Renal cortical epithelial cell (primary cell): ENCODE measurements at regions not wholly inside any gene's neighbourhood (a gene's known extent, or its start where the extent isn't known, plus 50 kb on each side); places are given as distances from the start of the nearest gene placed in this dataset.
A peak's percentile ranks its signal among the peaks of the same experiment; 100 is the strongest.
"Not testable (repeated sequence)": the region's sequence is repeated elsewhere in the genome, so short reads cannot be mapped to it uniquely, and the experiment has no call there.

Source experiments
- DNase-seq: peaks from one replicate; pipeline ENCODE4 v3.0.0-alpha.2; 2011; ENCODE audit warnings: low read depth

DNA sequence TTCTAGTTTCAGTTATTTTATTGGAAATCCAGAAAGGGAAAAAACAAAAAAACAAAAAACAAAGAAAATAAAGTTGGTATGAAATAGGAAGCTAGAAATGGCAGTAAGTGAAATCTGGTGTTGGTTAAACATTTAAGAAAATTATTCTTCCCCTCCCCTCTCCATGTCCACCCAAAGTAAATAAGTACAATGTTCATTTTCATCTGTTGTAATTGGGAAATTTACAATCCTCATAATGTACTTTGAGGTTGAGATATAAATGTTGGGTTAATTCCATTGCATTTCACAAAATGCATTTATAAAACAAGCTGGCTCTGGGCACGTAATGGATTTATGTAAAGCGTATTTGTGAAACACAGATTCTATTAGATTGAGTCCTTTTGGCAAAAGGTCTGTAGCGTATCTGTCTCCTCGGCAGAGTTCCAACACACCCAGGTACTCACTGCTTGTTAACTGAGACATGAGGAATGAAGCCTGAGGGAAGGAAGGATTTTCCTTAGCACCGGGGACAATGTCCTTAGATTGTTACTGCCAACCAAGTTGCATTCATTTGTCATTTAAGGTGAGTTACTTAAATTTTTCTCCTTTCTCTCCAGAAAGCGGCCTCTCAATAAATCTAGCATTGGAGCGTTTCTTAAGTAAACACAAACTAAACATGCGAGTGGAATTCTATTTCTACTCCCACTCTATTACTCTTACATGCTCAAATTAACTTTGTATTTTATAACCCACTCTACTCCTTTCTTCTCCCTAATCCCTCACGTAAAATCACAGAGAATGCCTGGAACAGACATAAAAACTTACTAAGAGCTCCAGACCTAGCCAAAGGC lies 912.3 kb upstream of the WWC1 start:
- peak; percentile 34 for DNase-seq

DNA sequence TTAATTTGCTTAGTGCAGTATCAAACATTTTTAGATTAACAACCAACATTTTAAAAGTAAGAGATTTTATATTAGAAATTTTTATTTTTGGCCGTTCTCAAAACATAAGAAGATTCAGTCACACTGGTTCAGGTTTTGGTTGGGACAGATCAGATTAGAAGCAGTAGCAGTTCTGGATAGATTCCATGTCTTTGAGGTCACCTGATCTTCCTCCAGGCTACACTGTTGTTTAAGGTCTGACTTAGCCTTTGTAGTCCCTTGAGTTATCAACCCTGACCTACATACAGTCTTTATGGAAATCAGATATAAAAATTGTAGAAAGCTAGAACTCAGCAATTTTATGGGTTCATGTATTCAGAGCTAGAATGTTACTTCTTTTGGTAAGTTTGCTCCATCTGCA lies 910.0 kb upstream of the WWC1 start:
- no peak for DNase-seq

DNA sequence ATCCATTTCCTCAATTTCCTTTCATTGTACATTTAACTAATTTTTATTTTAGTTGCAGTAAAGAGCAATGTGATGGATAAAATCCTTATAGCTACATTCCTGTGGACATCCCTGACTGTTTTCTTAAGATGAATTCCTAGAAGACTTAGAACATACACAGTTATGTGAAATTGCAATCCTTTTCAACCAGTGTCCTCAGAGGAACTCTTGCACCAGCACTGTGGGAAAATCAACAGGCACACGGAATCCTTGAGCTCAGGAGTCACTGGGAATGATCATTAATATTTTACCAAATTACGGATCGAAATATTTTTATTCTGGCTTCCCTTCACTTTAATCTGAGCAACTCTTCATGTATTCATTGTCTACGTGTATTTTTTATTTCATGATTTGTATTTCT lies 901.9 kb upstream of the WWC1 start:
- peak; percentile 31 for DNase-seq

DNA sequence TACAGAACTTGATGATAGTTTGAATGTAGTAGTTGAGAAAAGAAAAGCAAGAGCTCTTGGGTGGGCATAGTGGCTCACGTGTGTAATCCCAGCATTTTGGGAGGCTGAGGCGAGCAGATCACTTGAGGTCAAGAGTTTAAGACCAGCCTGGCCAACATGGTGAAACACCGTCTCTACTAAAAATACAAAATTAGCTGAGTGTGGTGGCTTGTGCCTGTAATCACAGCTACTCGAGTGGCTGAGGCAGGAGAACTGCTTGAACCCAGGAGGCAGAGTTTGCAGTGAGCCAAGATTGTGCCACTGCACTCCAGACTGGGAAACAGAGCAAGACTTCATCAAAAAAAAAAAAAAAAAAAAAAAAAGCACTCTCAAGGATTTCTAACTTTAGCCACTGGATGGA lies 900.2 kb upstream of the WWC1 start:
- DNase-seq = not testable (repeated sequence)

DNA sequence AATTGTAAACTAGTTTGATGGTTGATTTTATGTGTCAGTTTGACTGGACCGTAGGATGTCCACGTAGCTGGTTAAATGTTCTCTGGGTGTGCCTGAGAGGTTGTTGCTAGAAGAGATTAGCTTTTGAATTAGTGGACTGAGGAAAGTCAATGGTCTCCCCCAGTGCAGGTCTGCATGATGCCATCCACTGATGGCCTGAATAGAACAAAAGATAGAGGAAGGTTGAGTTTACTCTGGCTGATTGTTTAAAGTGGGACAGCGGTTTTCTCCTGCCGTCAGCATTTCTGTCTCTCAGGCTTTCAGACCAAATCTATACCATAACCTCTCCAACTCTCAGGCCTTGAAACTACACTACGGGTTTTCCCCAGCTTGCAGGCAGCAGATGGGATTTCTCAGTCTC lies 899.2 kb upstream of the WWC1 start:
- DNase-seq = no peak

DNA sequence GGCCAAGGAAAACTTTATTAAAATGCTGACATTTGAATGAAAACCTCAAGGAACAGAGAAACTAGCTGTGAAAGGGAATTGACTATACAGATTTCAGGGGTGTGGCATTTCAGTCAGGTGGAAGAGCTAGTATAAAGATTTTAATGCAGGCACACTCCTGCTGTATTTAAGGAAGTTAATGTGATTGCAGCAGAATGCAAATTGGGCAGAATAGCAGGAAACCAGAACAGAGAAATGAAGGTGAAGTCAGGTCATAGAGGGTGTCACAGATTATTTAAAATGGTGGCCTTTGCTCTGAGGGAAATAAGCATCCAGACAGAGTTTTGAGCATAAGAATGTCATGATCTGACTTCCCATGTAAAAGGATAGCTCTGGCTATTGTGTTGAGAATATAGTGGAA lies 898.1 kb upstream of the WWC1 start:
- no peak for DNase-seq

DNA sequence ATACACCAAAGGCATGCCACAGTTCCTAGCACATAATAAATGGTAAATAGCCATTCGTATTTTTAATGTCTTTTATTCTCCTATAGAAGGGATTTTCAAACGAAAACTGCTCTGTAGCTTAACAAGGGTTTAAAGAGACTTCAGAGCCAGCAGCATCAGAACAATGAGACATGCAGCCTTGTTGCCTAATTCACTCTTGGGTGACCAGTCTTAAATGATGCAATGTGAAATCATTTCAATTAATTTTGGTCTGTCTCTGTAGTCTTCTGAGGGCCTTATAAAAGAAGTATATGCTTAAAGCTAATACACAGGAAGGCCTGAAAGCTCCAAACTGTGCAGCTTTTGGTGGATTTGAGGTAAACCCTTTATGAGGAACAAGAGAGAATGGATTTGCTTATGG lies 888.8 kb upstream of the WWC1 start:
- DNase-seq = no peak

DNA sequence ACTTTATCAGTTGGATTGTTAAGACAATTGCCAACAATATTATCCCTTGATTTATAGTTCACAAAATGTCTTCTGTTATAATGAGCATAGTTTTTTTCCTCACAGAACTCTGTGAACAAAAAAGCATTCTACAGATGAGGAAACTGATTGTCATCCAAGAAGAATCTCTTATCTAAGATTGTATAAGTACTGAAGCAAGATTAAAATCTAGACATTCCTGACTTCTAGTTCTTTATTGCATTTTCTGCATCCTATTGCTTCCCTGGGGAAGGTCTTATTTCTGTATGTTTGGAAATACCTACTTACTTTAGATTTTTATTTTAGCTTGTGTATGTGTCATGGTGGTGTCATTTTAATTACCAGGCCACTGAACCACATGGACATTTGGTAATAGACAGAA lies 884.9 kb upstream of the WWC1 start:
- no peak for DNase-seq

DNA sequence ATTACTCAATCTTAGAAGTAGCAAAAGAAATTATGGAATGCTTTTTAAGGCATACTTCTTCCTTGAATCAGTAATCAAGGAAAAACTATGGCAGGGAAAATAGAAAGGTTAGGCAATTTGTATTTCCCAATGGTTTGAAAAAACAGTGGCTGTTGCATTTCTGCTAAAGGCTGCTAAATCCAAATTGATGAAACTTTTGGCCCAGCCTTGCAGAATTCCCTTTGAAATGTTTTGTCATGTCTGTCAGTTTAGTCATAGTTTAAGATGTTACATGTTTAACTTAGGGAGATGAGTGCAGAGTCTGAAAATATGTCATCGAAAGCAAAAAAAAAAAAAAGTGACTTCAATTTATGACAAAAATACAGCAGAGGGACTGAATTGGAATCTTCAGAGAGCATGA lies 878.9 kb upstream of the WWC1 start:
- no peak for DNase-seq

DNA sequence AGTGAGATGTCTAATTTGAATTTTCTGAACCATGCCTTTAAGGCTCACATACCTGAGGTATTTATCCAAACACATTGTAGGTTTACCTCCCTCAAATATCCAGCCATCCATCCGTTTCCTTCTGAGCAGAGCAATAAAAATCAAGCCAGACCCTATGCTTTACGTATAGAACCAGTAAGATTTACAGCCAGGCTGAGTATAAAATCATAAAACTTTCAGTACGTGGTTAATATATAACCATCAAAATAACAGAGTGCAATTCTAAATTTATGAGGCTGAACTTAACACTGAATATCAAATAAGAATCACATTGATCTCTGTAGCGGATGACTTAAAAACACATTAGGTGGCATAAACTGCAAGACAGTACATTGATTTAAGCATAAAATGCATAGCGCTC lies 877.9 kb upstream of the WWC1 start:
- peak; percentile 58 for DNase-seq

DNA sequence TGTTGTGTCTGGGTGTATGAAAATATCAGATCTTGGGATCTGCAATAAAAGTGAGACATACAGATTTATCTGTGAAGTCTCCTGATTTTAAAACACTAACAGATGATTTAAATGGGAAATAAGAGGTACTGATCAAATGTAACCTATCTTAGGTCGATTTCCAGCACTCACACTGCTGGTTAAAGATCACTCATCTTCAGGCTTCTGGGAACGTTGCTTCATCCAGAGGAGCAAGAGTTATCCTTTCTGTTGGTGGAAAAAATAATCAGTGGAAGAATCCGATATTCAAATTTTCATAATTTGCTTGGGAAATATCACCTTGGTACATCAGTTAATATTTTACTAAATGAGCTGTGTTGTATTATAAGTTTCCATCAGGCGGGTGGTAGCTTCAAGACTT lies 876.8 kb upstream of the WWC1 start:
- no peak for DNase-seq

DNA sequence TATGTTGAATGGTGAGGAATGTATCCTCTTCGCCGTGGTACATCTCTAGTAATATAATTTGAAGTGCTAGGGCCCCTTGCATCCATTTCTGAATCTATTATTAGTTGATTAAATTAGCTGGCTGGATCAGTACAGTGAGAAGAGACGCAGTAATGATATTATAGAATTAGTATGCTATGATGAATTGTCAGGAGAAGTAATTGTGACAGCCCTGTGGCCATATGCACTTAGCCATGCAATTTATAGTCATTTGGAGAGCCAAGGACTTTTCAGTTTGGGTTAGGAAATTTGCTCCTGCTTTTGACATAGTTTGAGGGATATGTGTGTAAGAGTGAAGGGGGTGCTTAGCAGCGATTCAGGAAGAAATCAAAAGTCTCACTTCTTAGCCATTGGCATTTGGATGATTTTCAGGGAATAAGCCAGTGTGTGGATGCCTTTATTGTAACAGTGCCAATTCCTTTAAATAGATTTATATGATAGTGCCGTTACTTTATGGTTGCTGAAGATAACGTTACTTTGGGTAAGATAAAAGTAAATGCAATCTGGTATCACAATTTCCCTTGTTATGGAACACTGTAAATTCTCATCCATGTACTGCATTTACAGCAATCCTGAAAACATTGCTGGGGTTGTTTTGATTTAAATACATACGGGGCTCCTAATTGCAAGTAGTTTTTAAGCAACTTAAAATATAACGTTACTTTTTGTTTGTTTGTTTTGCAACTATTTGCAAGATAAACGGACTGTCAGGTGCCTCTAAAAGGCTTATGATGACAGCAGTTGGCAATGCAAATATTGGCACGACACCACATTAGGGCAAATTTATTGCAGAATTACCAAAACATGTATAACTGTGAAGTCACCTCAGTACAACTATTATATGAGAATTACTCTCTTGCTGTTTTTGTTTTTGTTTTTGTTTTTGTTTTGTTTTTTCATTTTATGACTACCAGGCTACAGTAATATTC lies 875.4 kb upstream of the WWC1 start:
- DNase-seq = no peak

DNA sequence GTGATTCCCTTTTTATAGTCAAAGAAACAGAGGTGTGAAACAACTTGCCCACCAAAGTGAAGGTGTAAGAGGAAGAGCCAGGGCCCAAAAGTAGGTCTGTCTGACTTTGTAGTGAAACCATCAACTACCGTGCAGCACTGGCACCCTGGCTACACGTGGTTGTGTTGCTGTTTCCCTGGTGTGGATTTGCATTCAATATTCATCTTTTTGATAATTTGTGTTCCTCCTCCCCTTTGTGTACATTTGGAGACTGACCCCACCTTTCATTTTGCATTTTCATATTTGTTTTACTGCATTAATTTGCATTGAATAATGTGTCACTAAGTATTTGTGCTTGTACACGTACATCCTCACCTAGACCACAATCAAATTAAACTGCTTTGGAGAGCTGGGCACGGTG lies 873.8 kb upstream of the WWC1 start:
- no peak for DNase-seq

DNA sequence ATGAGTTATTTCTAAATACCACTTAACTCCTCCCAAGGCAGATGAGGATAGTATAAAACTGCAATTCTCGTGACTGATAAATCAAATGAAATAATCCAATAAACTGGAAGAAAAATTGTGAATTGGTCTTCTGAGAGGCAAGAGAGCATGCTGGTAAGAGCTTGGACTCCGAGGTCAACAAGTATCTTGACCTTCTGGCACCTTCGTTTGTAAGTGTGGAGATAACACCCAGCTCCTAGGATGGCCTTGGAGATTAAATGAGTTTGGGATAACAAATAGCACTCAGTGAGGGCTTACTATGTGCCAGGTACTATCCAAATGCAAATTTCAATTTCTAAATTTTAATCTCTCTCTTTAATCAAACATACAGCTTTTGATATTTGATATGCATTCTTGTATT lies 866.3 kb upstream of the WWC1 start:
- DNase-seq = no peak

DNA sequence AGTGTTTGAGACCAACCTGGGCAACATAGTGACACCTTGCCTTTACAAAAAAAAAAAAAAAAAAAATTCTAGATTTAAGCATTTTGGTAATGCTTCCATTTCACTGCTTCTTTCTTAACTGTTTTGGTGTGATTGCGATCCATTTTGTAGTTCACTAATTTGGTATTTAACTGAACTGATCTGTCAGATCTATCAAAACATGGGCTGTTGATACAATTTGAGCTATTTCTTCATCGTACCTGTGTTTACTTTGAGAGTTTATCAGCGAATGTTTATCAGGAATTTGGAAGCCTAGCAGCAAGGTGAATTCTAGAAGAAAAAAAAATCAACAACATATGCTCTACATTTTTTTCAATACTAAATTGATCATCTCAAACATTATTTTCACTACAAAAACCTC lies 864.9 kb upstream of the WWC1 start:
- no peak for DNase-seq

DNA sequence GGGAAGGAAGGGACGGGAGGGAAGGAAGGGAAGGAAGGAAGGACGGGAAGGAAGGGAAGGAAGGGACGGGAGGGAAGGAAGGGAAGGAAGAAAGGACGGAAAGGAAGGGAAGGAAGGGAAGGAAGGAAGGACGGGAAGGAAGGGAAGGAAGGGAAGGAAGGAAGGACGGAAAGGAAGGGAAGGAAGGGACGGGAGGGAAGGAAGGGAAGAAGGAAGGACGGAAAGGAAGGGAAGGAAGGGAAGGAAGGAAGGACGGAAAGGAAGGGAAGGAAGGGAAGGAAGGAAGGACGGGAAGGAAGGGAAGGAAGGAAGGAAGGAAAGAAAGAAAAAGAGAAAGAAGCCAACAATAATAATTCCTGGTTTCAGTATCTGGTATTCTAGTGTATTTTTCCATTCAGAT lies 863.8 kb upstream of the WWC1 start:
- not testable (repeated sequence) for DNase-seq

DNA sequence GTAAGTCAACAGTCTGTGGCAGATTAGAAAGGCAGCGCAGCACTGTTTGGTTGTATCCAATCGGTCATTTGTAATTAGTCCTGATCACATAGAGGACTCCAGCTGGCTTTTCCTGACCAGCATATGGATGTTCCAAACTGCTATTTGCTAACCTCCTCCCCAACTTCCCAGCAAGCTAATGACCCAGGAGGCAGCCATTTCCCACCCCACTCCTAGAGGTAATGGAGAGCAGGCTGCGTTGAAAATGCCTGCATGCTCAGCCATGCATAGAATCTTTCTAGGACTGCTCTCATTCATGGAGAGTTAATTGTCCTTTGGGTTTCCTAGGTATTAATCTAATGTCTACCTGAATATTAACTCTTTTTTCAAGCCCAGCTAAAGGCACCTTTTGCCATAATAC lies 850.6 kb upstream of the WWC1 start:
- peak; percentile 34 for DNase-seq

DNA sequence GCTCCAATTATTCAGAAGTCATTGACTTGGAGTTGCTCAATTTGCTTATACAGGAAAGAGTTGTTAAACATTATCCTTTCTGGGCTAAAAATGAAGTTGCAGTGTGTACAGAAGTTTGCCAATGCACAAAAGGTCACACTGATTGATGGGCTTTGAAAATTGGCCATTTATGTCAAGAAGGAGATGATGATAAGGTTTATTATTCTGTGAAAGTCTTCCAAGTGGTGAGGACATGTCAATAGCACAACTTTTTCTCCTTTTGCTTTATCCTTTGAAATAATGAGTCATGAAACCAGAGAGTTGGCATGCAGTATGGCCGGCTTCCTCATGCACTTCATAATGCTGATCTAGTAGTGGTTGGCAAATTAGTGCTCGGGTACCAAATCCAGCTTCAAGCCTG lies 848.5 kb upstream of the WWC1 start:
- peak; percentile 88 for DNase-seq

DNA sequence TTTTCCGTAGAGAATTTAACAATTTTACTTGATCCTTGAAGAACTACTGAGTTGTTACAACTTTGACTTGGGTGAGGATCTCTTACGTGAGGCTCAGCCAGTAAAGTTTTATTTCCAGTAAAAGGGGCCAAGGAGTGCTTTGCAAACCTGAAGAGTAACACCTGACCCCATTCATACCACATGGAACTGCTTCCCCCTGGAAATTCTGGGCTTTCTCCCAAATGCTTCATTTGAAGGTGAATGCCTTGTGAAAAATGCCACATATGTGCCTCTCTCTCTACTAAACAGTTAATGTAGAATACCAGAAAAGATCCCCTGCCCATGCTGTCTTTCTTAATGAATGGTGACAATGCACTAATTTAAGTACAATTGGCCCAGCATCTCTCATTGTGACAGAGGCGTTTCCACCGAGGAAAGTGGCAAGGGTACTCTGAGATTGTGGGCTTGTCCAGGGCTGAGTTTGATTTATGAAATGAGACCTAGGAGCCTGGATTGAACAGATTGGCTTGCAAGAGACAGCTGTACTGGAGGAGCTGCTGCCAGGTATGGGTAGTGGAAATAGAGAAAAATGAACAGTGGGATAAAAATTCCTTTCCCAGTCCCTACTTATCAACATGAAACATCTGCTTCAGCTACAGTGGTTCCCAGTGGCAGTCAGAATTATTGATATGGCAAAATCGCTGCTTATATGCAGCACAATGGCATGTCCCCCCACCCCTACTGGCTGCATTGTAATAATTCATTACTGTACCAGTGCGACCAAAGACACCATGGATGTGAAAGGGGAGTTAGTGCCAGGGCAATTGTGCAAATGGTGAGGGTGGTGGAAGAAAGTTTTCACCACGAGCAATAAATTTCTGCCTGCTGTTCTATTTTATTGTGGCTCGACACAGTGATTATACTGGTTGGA lies 843.7 kb upstream of the WWC1 start:
- no peak for DNase-seq

DNA sequence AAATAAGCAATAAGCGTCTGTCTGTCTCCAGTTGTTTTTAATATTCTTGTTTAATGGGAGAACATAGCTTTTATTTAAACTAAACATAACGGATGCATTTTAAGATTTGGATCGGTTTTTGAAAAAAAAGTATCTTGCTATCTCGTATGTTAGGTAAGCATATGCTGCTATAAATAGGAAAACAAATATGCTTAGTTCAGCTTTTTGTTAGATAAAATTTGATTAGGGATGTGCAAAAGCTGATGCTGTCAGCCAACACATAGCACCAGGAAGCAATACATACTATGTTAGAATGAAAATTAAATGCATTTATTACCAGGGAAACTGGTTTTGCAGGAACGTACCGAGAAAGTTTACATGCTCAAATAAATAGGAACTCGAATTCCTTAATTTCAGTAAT lies 843.1 kb upstream of the WWC1 start:
- DNase-seq = no peak

DNA sequence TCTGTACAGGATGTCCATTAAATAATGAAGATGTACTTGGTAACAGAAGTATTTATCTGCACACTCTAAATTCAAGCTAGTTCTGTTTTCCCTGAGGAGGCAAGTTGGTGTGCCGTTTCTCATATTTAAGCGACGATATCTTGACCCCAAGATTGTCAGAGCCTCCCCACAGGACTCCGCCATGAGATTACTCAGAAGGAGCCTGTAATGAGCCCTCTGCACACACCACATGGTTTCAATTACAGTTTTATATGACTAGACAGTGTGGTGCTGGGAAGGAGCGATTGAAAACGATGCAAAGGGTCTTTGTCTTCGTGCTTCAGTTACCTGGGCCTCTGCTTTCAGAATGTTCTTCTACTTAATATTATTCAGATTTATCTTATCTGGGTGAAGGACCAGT lies 840.4 kb upstream of the WWC1 start:
- no peak for DNase-seq

DNA sequence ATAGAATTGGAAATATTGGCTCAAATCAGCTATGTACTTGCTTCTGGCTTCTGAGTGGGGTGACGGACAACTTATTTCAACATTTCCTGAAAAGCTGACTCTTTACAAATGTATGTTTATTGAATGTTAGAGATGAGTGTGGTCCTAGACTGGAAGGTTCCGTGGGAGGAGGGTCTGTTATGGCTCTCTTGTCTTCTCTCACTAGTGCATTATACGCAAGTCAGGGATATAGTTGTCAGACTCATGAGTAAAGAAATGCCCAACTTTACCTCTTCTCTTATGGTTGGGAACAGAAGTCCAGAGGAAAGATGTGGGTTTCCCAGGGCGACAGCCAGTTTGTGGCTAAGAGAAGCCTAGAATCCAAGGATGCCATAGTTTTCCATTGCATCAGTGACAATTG lies 839.3 kb upstream of the WWC1 start:
- no peak for DNase-seq
